ENCODE measurements at regions not wholly inside any gene's neighbourhood (a gene's known extent, or its start where the extent isn't known, plus 50 kb on each side); places are given as distances from the start of the nearest gene placed in this dataset.

DNA sequence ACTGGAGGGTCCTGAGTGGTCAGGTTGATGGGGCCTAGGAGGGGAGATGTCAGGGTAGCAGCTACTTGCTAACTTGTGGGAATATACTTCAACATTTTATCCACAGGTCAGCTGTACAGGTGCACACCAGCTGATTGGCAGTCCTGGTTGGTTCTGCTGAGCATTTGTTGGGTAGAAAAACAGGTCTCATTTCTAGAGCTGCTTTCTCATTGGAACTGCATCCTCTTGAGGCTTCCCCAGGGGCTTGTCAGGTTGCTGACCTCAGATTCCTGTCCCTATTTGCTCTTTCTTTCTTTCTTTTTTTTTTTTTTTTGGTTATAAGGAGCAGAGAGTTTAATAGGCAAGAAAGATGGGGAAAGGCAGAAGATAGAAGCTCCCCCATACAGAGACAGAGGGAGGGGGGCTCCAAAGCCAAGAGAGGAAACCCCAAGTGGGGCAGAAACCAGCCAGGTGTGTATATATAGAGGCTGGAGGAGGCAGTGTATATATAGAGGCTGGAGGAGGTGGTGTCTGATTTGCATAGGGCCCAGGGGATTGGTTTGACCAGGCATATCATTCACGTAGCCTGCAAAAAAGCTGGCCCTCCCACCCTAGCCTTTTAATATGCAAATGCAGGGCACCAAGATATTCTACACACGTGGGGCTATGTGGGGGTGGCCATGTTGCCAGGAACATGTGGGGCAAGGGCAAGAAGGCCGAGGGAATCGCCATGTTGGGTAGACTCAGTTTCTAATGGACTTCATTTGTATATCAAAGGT lies 57.3 kb upstream of the STUM start:
- DNase-seq: no peak

DNA sequence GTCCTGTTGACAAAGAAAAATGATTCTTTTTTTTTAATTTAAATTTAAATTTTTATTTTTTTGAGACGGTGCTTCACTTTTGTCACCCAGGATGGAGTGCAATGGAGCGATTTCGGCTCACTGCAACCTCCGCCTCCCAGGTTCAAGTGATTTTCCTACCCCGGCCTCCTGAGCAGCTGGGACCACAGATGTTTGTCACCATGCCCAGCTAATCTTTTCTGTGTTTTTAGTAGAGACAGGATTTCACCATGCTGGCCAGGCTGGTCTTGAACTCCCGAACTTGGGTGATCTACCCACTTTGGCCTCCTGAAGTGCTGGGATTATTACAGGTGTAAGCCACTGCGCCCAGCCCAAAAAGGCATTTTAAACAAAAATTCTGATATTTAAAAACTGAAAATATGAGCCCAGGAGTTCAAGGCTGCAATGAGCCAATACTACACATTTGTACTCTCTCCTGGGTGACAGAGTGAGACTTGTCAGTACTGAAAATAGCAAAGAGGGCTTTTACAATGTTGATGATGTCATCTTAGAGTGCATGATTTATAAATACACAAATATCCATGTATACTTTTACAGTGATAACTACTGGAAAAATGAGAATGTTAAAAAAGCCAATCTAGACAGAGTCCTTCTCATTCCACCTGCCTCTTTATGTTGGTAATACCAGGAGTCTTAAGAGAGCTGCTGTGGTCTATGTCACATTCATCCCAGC lies 56.0 kb upstream of the STUM start:
- no peak for DNase-seq

DNA sequence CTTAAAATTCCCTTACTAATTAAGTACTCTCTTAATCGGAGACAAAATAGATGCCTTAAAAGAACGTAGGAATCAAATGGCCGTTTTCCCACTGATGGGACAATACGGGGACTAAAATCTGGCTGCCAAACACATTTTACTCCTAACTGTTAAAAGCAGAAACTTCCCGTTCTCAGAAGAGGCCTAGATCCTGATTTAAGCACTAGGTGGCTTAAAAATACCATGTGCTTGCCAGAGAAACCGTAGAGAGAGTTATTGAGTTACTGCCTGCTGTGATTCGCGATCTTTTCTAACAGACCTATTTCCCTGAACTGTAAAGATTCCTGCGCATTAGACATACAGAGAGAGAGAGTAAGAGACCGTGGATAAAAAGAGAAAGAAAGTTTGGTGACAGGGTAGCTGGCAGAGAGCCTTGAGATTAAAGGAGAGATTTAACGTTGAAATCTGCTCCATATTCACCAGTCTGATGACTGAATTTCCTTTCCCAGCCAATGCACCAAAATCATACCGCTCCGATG lies 54.4 kb upstream of the STUM start:
- no peak for DNase-seq

DNA sequence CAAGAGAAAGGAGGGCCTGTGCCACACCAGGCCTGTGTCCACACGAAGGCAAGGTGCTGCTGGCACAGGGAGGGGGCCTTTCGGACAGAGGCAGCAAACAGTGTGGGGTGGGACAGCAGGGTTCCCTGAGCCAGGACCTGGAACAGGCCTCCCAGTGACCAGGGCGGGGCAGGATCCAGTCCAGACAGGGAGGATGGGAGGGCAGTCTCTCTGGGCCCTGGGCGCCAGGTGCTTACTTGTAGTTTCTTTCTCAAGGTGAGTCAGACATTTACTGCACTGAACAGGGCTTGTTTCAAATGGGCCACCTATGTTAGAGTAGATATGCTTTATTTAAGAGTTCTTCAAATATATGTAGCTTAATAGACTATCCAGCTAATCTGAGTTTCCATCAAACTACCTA lies 52.8 kb upstream of the STUM start:
- DNase-seq: no peak

DNA sequence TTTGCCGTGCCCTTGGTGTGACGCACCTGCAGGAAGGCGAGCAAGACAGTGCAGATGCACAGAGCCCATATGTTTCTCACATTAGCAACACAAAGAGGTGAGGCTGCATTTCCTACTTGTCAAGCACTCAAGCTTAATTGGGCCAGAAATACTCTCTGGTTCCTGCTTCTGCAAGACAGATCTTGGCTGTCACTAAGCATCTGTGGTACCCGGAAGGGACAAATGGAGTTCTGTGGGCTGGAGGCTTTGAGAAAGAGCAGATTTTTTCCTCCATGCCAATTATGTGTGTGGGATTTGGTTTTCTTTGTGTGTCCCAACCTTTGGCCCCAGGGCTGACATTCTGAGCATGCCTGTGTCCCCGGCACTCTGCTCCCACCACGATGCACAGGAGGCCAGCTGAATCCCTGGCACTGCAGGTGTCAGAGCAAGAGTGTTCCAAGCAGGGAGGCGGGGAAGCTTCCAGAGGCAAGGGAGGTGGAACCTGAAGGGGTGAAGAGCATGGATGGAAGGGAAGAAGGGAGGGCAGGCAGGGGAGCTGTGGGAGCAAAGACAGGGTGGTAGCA lies 52.0 kb upstream of the STUM start:
- no peak for DNase-seq

DNA sequence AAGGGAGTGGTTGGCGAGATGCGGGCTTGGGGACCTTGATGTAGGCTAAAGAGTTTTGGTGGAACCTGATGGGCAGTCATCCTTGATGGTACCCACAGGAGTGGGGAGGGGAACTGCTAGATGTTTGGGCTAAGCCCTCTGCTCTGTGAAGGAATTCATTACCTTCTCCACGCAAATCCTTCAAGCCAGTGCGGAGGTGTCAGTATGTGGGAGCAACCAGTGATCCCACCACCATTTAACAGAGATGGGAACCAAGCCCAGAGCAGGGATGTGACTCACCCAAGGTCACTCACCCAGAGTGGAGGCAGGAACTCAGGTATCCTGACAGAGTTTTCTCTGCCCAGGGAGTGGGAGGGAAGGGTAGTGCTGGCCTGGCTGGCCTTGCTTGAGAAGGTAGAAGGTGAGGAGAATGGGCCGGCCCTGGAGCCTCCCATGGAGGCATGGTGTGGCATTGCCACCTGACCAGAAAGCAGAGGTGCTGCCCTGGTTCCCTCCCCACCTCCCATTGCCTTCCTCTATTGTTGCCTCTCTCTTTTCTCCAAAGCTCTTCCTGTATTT lies 51.2 kb upstream of the STUM start:
- no peak for DNase-seq

DNA sequence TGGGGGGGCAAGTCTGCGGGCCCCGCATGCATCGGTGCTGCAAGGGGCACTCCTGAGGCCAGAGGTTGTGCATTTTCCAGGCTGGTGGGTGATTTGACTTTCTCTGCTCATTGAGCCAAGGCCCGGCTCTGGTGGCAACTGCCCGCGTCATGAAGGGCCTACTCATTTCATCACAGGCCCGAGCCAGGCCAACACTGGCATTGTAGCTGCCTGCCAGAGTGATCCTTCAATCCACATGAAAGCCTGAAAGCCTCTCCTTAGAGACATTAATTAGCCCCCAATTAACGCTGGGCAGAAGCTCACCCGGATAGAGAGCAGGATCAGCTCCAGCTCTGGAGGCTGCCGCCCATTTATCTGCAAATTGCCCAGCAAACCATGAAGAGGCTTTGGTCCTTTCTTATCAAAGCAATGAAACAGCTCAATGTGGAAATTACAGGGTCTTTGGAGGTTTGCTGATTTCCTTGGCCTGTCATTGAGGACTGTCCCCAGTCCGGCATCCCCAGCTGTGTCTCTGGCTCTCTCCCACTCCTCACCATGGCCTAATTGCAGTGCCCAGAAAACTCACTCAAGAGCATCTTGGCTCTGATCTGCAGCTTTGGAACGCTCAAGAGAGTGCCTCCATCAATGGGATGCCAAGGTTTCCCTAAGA lies 50.4 kb upstream of the STUM start:
- DNase-seq: no peak

DNA sequence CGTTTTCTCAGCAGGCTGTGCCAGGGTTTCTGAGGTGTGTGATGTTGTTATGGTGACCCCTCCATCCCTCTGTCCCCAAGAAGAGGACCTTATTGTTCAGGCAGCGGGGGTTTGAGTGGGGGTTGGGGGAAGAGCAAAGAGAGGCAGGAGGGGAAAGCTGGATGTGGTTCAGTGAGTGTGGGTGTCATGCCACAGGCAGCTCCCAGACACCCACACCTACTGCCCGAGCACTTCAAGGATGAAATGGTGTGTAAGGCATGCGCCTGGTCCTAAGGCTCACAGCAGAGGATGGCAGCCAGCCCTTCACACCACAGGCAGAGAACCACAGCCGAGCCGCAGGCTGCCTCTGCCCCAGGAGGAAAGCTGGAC lies 49.9 kb upstream of the STUM start:
- DNase-seq: no peak

Measured in activated CD8-positive, alpha-beta memory T cell treated with anti-CD3 and anti-CD28 coated beads for 24 hours (primary cell).